ENCODE measurements at regions not wholly inside any gene's neighbourhood (a gene's known extent, or its start where the extent isn't known, plus 50 kb on each side); places are given as distances from the start of the nearest gene placed in this dataset.

DNA sequence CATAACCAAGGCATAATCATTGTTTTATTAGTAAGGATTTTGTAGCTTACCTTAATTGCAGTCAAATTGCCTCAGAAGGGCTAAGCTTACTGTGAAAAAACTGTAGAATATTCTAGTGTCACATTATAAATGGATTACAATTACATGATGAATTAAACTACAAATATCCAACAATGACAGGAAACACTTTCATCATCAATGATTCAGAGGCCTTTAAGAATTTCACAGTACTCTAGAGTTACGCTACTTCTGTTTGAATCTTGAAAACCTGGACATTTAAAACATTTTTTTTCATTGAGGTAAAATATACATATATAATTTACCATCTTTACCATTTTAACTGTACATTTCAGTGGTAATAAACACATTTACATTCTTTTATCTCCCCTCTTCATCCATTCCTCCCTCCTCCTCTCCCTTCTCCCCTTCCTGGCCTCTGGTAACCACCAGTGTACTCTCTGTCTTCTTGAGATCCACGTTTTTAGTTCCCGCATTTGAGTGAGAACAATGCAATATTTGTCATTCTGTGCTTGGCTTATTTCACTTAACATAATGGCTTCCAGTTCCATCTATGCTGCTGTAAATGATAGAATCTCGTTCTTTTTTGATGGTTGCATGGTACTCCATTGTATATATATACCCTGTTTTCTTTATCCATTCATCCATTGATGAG is 54.7 kb downstream of the GJD2 start:
- TF ChIP-seq, protein P1, sequence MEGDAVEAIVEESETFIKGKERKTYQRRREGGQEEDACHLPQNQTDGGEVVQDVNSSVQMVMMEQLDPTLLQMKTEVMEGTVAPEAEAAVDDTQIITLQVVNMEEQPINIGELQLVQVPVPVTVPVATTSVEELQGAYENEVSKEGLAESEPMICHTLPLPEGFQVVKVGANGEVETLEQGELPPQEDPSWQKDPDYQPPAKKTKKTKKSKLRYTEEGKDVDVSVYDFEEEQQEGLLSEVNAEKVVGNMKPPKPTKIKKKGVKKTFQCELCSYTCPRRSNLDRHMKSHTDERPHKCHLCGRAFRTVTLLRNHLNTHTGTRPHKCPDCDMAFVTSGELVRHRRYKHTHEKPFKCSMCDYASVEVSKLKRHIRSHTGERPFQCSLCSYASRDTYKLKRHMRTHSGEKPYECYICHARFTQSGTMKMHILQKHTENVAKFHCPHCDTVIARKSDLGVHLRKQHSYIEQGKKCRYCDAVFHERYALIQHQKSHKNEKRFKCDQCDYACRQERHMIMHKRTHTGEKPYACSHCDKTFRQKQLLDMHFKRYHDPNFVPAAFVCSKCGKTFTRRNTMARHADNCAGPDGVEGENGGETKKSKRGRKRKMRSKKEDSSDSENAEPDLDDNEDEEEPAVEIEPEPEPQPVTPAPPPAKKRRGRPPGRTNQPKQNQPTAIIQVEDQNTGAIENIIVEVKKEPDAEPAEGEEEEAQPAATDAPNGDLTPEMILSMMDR (IDR thresholded peaks at IDR 0.05; ENCODE audit: low read depth, low read length) = no peak
- TF ChIP-seq, protein P2, sequence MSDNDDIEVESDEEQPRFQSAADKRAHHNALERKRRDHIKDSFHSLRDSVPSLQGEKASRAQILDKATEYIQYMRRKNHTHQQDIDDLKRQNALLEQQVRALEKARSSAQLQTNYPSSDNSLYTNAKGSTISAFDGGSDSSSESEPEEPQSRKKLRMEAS (IDR thresholded peaks at IDR 0.05; ENCODE audit: low read depth, low read length) = no peak

Measured in NB4 (cell line).